ENCODE measurements at regions not wholly inside any gene's neighbourhood (a gene's known extent, or its start where the extent isn't known, plus 50 kb on each side); places are given as distances from the start of the nearest gene placed in this dataset.
A peak's percentile ranks its signal among the peaks of the same experiment; 100 is the strongest.

GRCh38 chr10:120375666-120376065 lies 81.4 kb upstream of the PLPP4 start:
- intact Hi-C loops (cut with DNase I), result no loop called here
- Histone ChIP-seq H3K36me3 (no peaks in the 10 kb centered on the region), H3K9me3 (no peaks in the 10 kb centered on the region), H3K4me3 (no peak overlapping the region), H3K27ac (no peak overlapping the region), H3K27me3 (no peaks in the 10 kb centered on the region), H3K4me1 (no peaks in the 10 kb centered on the region)
- DNase-seq (ENCODE audit: extremely low spot score in 2 of 2), result no peak
- TF ChIP-seq, protein P1, sequence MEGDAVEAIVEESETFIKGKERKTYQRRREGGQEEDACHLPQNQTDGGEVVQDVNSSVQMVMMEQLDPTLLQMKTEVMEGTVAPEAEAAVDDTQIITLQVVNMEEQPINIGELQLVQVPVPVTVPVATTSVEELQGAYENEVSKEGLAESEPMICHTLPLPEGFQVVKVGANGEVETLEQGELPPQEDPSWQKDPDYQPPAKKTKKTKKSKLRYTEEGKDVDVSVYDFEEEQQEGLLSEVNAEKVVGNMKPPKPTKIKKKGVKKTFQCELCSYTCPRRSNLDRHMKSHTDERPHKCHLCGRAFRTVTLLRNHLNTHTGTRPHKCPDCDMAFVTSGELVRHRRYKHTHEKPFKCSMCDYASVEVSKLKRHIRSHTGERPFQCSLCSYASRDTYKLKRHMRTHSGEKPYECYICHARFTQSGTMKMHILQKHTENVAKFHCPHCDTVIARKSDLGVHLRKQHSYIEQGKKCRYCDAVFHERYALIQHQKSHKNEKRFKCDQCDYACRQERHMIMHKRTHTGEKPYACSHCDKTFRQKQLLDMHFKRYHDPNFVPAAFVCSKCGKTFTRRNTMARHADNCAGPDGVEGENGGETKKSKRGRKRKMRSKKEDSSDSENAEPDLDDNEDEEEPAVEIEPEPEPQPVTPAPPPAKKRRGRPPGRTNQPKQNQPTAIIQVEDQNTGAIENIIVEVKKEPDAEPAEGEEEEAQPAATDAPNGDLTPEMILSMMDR (IDR thresholded peaks at IDR 0.05), result no peak
- TF ChIP-seq POLR2AphosphoS5 (IDR thresholded peaks at IDR 0.05; ENCODE audit: insufficient read depth in 1 of 2, low read depth in 1 of 2), result no peak
- no peak for TF ChIP-seq POLR2A (IDR thresholded peaks at IDR 0.05)

GRCh38 chr10:120381931-120382330 lies 75.1 kb upstream of the PLPP4 start:
- no peaks in the 10 kb centered on the region for H3K27me3 ChIP-seq
- H3K4me3 ChIP-seq, result no peak overlapping the region
- DNase-seq (ENCODE audit: extremely low spot score in 2 of 2), result no peak
- no peaks in the 10 kb centered on the region for H3K4me1 ChIP-seq
- TF ChIP-seq POLR2A (IDR thresholded peaks at IDR 0.05), result no peak
- TF ChIP-seq, protein P1 (IDR thresholded peaks at IDR 0.05), result no peak
- no peak for TF ChIP-seq POLR2AphosphoS5 (IDR thresholded peaks at IDR 0.05; ENCODE audit: insufficient read depth in 1 of 2, low read depth in 1 of 2)
- H3K36me3 ChIP-seq, result no peaks in the 10 kb centered on the region
- H3K9me3 ChIP-seq, result no peaks in the 10 kb centered on the region
- intact Hi-C loops (cut with DNase I), result no loop called here
- no peak overlapping the region for H3K27ac ChIP-seq

- Histone ChIP-seq H3K4me3 (no peak overlapping the region), H3K9me3 (no peaks in the 10 kb centered on the region), H3K36me3 (no peaks in the 10 kb centered on the region), H3K27me3 (no peaks in the 10 kb centered on the region), H3K4me1 (no peaks in the 10 kb centered on the region), H3K27ac (no peak overlapping the region)
- TF ChIP-seq POLR2AphosphoS5 (IDR thresholded peaks at IDR 0.05; ENCODE audit: insufficient read depth in 1 of 2, low read depth in 1 of 2) (no peak), POLR2A (IDR thresholded peaks at IDR 0.05) (no peak)
- TF ChIP-seq, protein P1 (IDR thresholded peaks at IDR 0.05), result no peak
- DNase-seq (ENCODE audit: extremely low spot score in 2 of 2), result no peak
- intact Hi-C loops (cut with DNase I), result no loop called here
Observed at GRCh38 chr10:120382360-120382759, 74.7 kb upstream of the PLPP4 start.

DNA sequence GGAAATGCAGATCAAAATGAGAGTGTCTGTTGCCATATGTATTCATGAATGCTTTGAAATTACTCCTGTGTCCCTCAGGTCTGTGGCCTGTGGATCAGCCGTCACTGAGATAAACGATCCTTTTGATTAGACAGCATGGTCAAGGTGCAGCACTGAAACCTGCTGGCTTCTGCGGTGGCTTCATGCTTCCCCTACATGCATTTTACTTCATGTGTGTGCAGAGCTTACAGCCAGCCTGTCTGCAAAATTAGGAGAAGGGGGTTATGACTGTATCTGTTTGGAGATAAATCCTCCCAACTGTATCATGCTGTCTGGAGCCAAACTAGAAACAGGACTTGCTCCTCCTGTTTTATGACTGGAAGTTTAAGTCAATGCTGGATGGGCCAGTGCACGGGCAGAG lies 71.0 kb upstream of the PLPP4 start:
- no peak overlapping the region for H3K4me3 ChIP-seq
- H3K27me3 ChIP-seq, result no peaks in the 10 kb centered on the region
- H3K36me3 ChIP-seq, result no peaks in the 10 kb centered on the region
- peak in 1 of 2 donors; percentile 77 for DNase-seq (ENCODE audit: extremely low spot score in 2 of 2)
- TF ChIP-seq POLR2AphosphoS5 (IDR thresholded peaks at IDR 0.05; ENCODE audit: insufficient read depth in 1 of 2, low read depth in 1 of 2) (no peak), POLR2A (IDR thresholded peaks at IDR 0.05) (no peak)
- TF ChIP-seq, protein P1 (IDR thresholded peaks at IDR 0.05), result no peak
- no peak overlapping the region for H3K27ac ChIP-seq
- no peaks in the 10 kb centered on the region for H3K9me3 ChIP-seq
- intact Hi-C loops (cut with DNase I), result no loop called here
- no peaks in the 10 kb centered on the region for H3K4me1 ChIP-seq

DNA sequence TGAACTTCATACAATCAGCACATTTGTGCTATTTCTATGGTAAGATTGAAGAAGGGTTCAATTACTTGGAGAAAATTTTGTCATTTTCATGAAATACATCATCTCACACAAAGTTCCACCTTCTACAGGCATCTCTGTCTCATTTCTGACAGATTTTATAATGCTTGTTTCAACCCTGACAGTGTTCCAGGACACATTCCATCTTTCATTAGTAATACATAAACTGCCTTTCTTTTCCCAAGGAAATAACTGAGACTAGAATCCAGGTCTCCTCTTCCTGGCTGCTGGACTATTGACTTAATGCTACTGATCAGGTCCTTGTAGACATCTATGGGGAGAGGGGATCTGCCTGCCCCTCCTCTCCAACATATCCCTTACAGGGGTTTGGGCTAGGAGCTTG lies 70.1 kb upstream of the PLPP4 start:
- Histone ChIP-seq H3K27ac (no peak overlapping the region), H3K9me3 (no peaks in the 10 kb centered on the region)

More for the DNA sequence above, 70.1 kb upstream of the PLPP4 start:
- intact Hi-C loops (cut with DNase I), result no loop called here
- Histone ChIP-seq H3K36me3 (no peaks in the 10 kb centered on the region), H3K27me3 (no peaks in the 10 kb centered on the region), H3K4me3 (no peak overlapping the region), H3K4me1 (no peaks in the 10 kb centered on the region)
- DNase-seq (ENCODE audit: extremely low spot score in 2 of 2), result no peak
- TF ChIP-seq POLR2A (IDR thresholded peaks at IDR 0.05) (no peak), POLR2AphosphoS5 (IDR thresholded peaks at IDR 0.05; ENCODE audit: insufficient read depth in 1 of 2, low read depth in 1 of 2) (no peak)
- TF ChIP-seq, protein P1 (IDR thresholded peaks at IDR 0.05), result no peak
